ENCODE measurements at regions not wholly inside any gene's neighbourhood (a gene's known extent, or its start where the extent isn't known, plus 50 kb on each side); places are given as distances from the start of the nearest gene placed in this dataset.
A peak's percentile ranks its signal among the peaks of the same experiment; 100 is the strongest.

- dilution Hi-C loops (cut with MboI; ENCODE audit: extremely low pct_ligation_motif_present, low sequenced_read_pairs): no loop called here
- no peaks in the 10 kb centered on the region for H3K9me1 ChIP-seq (ENCODE audit: control insufficient read depth, extremely low read depth, insufficient read depth, low read length)
- no peak overlapping the region for H3K27ac ChIP-seq (ENCODE audit: control insufficient read depth, insufficient read depth, low read length)
- peaks cover 14% of the 10 kb centered on the region for H3K4me1 ChIP-seq (ENCODE audit: control insufficient read depth, extremely low read depth, insufficient read depth, low read length)
- no peaks in the 10 kb centered on the region for H3K27me3 ChIP-seq (ENCODE audit: control insufficient read depth, extremely low read depth, insufficient read depth, low read length)
- TF ChIP-seq CTCF (optimal IDR thresholded peaks at IDR 0.05 in 1 of 3, IDR thresholded peaks at IDR 0.05 in 1 of 3, conservative IDR thresholded peaks at IDR 0.05 in 1 of 3; ENCODE audit: extremely low read depth in 1 of 3, insufficient read depth in 2 of 3, low read length in 3 of 3): no peak
- no peak for TF ChIP-seq EZH2 (IDR thresholded peaks at IDR 0.05; ENCODE audit: low read length)
- no peak overlapping the region for H3K9ac ChIP-seq (ENCODE audit: control insufficient read depth, extremely low read depth, insufficient read depth, low read length)
- no peaks in the 10 kb centered on the region for H4K20me1 ChIP-seq (ENCODE audit: control insufficient read depth, extremely low read depth, insufficient read depth, low read length)
- no peak overlapping the region for H3K4me2 ChIP-seq (ENCODE audit: control insufficient read depth, extremely low read depth, insufficient read depth, low read depth, low read length)
- no peaks in the 10 kb centered on the region for H3K36me3 ChIP-seq (ENCODE audit: control insufficient read depth in 2 of 2, extremely low read depth in 1 of 2, insufficient read depth in 2 of 2, low read length in 2 of 2)
- no peak overlapping the region for H2AFZ ChIP-seq (ENCODE audit: control insufficient read depth, low read length)
- no peaks in the 10 kb centered on the region for H3K9me3 ChIP-seq (ENCODE audit: control insufficient read depth, low read depth, low read length)
- peak; percentile 29 for FAIRE-seq
- DNase-seq (ENCODE audit: low read depth, low spot score): no peak
- no peaks in the 10 kb centered on the region for H3K79me2 ChIP-seq (ENCODE audit: control insufficient read depth, insufficient read depth, low read length)
- no peak overlapping the region for H3K4me3 ChIP-seq (ENCODE audit: control insufficient read depth in 2 of 3, extremely low read depth in 1 of 3, insufficient read depth in 2 of 3, low read depth in 1 of 3, low read length in 3 of 3)
These were observed 577.5 kb upstream of the CLINT1 start for GRCh38 chr5:158436271-158437065.

- H3K79me2 ChIP-seq (ENCODE audit: control insufficient read depth, insufficient read depth, low read length): no peaks in the 10 kb centered on the region
- peak overlapping the region in 1 of 3 experiments; percentile 10 for H3K4me3 ChIP-seq (ENCODE audit: control insufficient read depth in 2 of 3, extremely low read depth in 1 of 3, insufficient read depth in 2 of 3, low read depth in 1 of 3, low read length in 3 of 3)
- H3K27ac ChIP-seq (ENCODE audit: control insufficient read depth, insufficient read depth, low read length): no peak overlapping the region
- DNase-seq (ENCODE audit: low read depth, low spot score): no peak
- no peak overlapping the region for H3K9ac ChIP-seq (ENCODE audit: control insufficient read depth, extremely low read depth, insufficient read depth, low read length)
- H3K9me3 ChIP-seq (ENCODE audit: control insufficient read depth, low read depth, low read length): no peaks in the 10 kb centered on the region
- H3K4me2 ChIP-seq (ENCODE audit: control insufficient read depth, extremely low read depth, insufficient read depth, low read depth, low read length): peak overlapping the region; percentile 27
- FAIRE-seq: peak; percentile 94
- dilution Hi-C loops (cut with MboI; ENCODE audit: extremely low pct_ligation_motif_present, low sequenced_read_pairs): no loop called here
- TF ChIP-seq CTCF (optimal IDR thresholded peaks at IDR 0.05 in 1 of 3, IDR thresholded peaks at IDR 0.05 in 1 of 3, conservative IDR thresholded peaks at IDR 0.05 in 1 of 3; ENCODE audit: extremely low read depth in 1 of 3, insufficient read depth in 2 of 3, low read length in 3 of 3): no peak
- no peaks in the 10 kb centered on the region for H3K36me3 ChIP-seq (ENCODE audit: control insufficient read depth in 2 of 2, extremely low read depth in 1 of 2, insufficient read depth in 2 of 2, low read length in 2 of 2)
- H4K20me1 ChIP-seq (ENCODE audit: control insufficient read depth, extremely low read depth, insufficient read depth, low read length): no peaks in the 10 kb centered on the region
- H3K9me1 ChIP-seq (ENCODE audit: control insufficient read depth, extremely low read depth, insufficient read depth, low read length): no peaks in the 10 kb centered on the region
- peaks cover 14% of the 10 kb centered on the region for H3K4me1 ChIP-seq (ENCODE audit: control insufficient read depth, extremely low read depth, insufficient read depth, low read length)
- H2AFZ ChIP-seq (ENCODE audit: control insufficient read depth, low read length): peak overlapping the region; percentile 52
- no peaks in the 10 kb centered on the region for H3K27me3 ChIP-seq (ENCODE audit: control insufficient read depth, extremely low read depth, insufficient read depth, low read length)
These were observed 576.2 kb upstream of the CLINT1 start for GRCh38 chr5:158435161-158435616.

Data from keratinocyte (primary cell).